ENCODE measurements at regions not wholly inside any gene's neighbourhood (a gene's known extent, or its start where the extent isn't known, plus 50 kb on each side); places are given as distances from the start of the nearest gene placed in this dataset.

DNA sequence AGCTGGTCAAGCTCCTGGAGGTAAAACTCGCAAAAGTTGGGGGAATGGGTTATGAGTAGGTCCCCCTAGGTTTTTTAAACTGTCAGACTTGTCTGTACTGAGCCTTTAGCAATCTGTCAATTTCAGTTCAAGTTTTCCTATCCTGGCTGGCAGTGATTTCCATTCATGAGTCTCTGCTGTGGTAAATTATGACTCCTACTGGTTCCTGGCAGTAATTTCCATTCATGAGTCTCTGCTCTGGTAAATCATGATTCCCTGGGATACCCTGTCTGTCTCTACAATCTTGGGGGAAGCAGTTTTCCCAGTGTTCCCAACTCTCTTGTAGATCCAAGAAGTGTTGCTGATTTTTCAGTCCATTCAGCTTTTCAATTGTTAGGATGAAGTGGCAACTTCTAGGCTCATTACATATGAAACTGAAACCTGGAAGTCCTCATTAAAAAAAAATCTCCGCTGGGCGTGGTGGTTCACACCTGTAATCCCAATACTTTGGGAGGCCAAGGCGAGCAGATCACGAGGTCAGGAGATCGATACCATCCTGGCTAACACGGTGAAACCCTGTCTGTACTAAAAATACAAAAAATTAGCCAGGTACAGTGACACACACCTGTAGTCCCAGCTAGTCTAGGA, 91.3 kb upstream of the GPBP1 start:
- Histone ChIP-seq H2BK12ac (ENCODE audit: low read depth, low read length) (no peak overlapping the region), H2BK20ac (ENCODE audit: low read length) (no peak overlapping the region), H3K36me3 (ENCODE audit: control insufficient read depth in 2 of 4, insufficient read depth in 4 of 4, low read length in 3 of 4) (no peaks in the 10 kb centered on the region), H3K14ac (ENCODE audit: insufficient read length) (no peak overlapping the region), H2BK5ac (ENCODE audit: low read depth, low read length) (no peak overlapping the region), H2AFZ (ENCODE audit: low read length) (0 out of 2 replicates have a peak overlapping the region, but pooled peaks have one; percentile 58), H3K18ac (ENCODE audit: extremely low read depth, low read length) (no peak overlapping the region), H3K4me2 (ENCODE audit: insufficient read depth in 1 of 2, low read depth in 2 of 2, low read length in 2 of 2) (no peak overlapping the region), H3K27ac (ENCODE audit: low read depth, low read length) (no peak overlapping the region), H2BK15ac (ENCODE audit: low read length) (no peak overlapping the region), H4K5ac (ENCODE audit: insufficient read length, low read depth, low read length) (no peak overlapping the region), H3K27me3 (replicated peaks in 1 of 4; ENCODE audit: control insufficient read depth in 3 of 4, extremely low read depth in 1 of 4, insufficient read depth in 3 of 4, low read length in 3 of 4) (no peaks in the 10 kb centered on the region), H4K91ac (replicated peaks; ENCODE audit: insufficient read length, low read length) (no peak overlapping the region), H3K79me1 (ENCODE audit: low read depth, low read length) (no peaks in the 10 kb centered on the region), H3K79me2 (ENCODE audit: control insufficient read depth in 1 of 2, insufficient read depth in 2 of 2, low read length in 2 of 2) (no peaks in the 10 kb centered on the region), H4K8ac (ENCODE audit: extremely low read depth, insufficient read depth, low read length) (no peak overlapping the region), H3K23me2 (ENCODE audit: low read depth, low read length) (no peaks in the 10 kb centered on the region), H3K4me1 (replicated peaks in 1 of 4; ENCODE audit: control insufficient read depth in 3 of 4, insufficient read depth in 4 of 4, low read length in 3 of 4) (no peaks in the 10 kb centered on the region), H2BK120ac (replicated peaks; ENCODE audit: low read depth, low read length) (no peak overlapping the region), H3K4ac (replicated peaks; ENCODE audit: insufficient read length, low read depth, low read length) (no peak overlapping the region), H3K56ac (replicated peaks; ENCODE audit: insufficient read length, low read depth, low read length) (no peak overlapping the region), H3K23ac (ENCODE audit: insufficient read length) (no peak overlapping the region), H3K9me3 (ENCODE audit: insufficient read depth in 2 of 2, low read depth in 1 of 2, low read length in 1 of 2) (no peaks in the 10 kb centered on the region; a peak in 1 of 4 replicates), H2AK5ac (ENCODE audit: low read depth, low read length) (no peak overlapping the region), H3K4me3 (ENCODE audit: extremely low read depth in 1 of 4, insufficient read depth in 2 of 4, low read depth in 3 of 4, low read length in 4 of 4) (no peak overlapping the region), H3K9ac (replicated peaks in 1 of 4; ENCODE audit: extremely low read depth in 1 of 4, low read depth in 3 of 4, low read length in 3 of 4) (no peak overlapping the region), H4K20me1 (replicated peaks in 1 of 2; ENCODE audit: control insufficient read depth in 1 of 2, insufficient read depth in 2 of 2, low read length in 2 of 2) (no peaks in the 10 kb centered on the region)
- DNase-seq (ENCODE audit: low read depth in 1 of 2, low spot score in 2 of 2), result no peak
- ChIA-PET CTCF (ENCODE audit: partially characterized antibody) (interaction anchor here (0.8 to 5.4 kb wide), 9 partner anchors 10 to 187 kb away, joined by 3 to 31 read pairs (median 4); no protein-coding TSS in a partner anchor), POLR2A (ENCODE audit: partially characterized antibody) (no interaction called here)
- TF ChIP-seq TBP (IDR thresholded peaks at IDR 0.05; ENCODE audit: low read depth, low read length) (no peak), GTF2F1 (IDR thresholded peaks at IDR 0.05; ENCODE audit: borderline replicate concordance, low read depth, low read length) (no peak), RAD21 (IDR thresholded peaks at IDR 0.05 in 1 of 2, conservative IDR thresholded peaks at IDR 0.05 in 1 of 2; ENCODE audit: low read depth in 2 of 2, low read length in 2 of 2) (peak; percentile 64 to 72), MAFK (IDR thresholded peaks at IDR 0.05; ENCODE audit: low read depth, low read length) (no peak)
- TF ChIP-seq, protein P1, sequence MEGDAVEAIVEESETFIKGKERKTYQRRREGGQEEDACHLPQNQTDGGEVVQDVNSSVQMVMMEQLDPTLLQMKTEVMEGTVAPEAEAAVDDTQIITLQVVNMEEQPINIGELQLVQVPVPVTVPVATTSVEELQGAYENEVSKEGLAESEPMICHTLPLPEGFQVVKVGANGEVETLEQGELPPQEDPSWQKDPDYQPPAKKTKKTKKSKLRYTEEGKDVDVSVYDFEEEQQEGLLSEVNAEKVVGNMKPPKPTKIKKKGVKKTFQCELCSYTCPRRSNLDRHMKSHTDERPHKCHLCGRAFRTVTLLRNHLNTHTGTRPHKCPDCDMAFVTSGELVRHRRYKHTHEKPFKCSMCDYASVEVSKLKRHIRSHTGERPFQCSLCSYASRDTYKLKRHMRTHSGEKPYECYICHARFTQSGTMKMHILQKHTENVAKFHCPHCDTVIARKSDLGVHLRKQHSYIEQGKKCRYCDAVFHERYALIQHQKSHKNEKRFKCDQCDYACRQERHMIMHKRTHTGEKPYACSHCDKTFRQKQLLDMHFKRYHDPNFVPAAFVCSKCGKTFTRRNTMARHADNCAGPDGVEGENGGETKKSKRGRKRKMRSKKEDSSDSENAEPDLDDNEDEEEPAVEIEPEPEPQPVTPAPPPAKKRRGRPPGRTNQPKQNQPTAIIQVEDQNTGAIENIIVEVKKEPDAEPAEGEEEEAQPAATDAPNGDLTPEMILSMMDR (IDR thresholded peaks at IDR 0.05; ENCODE audit: control extremely low read depth in 1 of 3, insufficient read depth in 1 of 3, low read depth in 1 of 3, low read length in 3 of 3), result peak in 2 of 3 experiments; percentile 38 to 48; a peak in 2 of 4 replicates
- peak; percentile 28 for FAIRE-seq
- 92% methylated on average over 7 of the region's 7 CpGs; no CpG with 5 or more reads in 1 of the 2 experiments for WGBS, 2 experiments (ENCODE audit: extremely low coverage in 1 of 2, insufficient coverage in 1 of 2, insufficient read length in 1 of 2, insufficient replicate concordance in 2 of 2, low coverage in 1 of 2, low lambda C conversion rate in 2 of 2, missing lambda C conversion rate in 1 of 2)
